Activated B cell treated with CpG ODN at 0.5 μM for 24 hours (primary cell): ENCODE measurements at regions not wholly inside any gene's neighbourhood (a gene's known extent, or its start where the extent isn't known, plus 50 kb on each side); places are given as distances from the start of the nearest gene placed in this dataset.

ENCODE experiments used
- ATAC-seq: fragments of 200-7000 bp; cut with Tn5 transposase; one replicate; pipeline ENCODE4 v1.10.0; 2021; ENCODE audit warnings: low read depth, mild to moderate bottlenecking, moderate library complexity
- CTCF ChIA-PET: fragments of 350-600 bp; sonication (Branson Sonifier 250); formaldehyde crosslinking; loops from one replicate; lab custom pipeline; 2021; ENCODE audit warnings: antibody characterized with exemption; lab: Charles Lee
- POLR2A ChIA-PET: fragments of 350-600 bp; sonication (Branson Sonifier 250); formaldehyde crosslinking; loops from one replicate; lab custom pipeline; 2021; ENCODE audit warnings: antibody characterized with exemption; lab: Charles Lee
- DNase-seq: peaks from one replicate; pipeline ENCODE4 v3.0.0; 2022
- H3K27ac Mint-ChIP-seq: one replicate; pipeline ENCODE4 v1.8.0; 2020; ENCODE audit warnings: mixed read lengths
- H3K27me3 Mint-ChIP-seq: one replicate; pipeline ENCODE4 v1.8.0; 2021; ENCODE audit warnings: mixed read lengths
- H3K36me3 Mint-ChIP-seq: one replicate; pipeline ENCODE4 v1.8.0; 2021; ENCODE audit warnings: low read depth, mixed read lengths
- H3K4me1 Mint-ChIP-seq: one replicate; pipeline ENCODE4 v1.8.0; 2021; ENCODE audit warnings: mixed read lengths
- H3K4me3 Mint-ChIP-seq: one replicate; pipeline ENCODE4 v1.8.0; 2020; ENCODE audit warnings: mild to moderate bottlenecking, mixed read lengths
- H3K9me3 Mint-ChIP-seq: one replicate; pipeline ENCODE4 v1.8.0; 2020; ENCODE audit warnings: mixed read lengths
- CTCF ChIP-seq: fragments of 200-600 bp; IDR thresholded peaks from one replicate; pipeline ENCODE4 v1.8.0; 2022; ENCODE audit warnings: antibody characterized with exemption, mild to moderate bottlenecking
- intact Hi-C: fragments of 100-400 bp; cut with micrococcal nuclease; formaldehyde crosslinking; loops from one replicate; pipeline ENCODE4 v1.15.1; 2024

DNA sequence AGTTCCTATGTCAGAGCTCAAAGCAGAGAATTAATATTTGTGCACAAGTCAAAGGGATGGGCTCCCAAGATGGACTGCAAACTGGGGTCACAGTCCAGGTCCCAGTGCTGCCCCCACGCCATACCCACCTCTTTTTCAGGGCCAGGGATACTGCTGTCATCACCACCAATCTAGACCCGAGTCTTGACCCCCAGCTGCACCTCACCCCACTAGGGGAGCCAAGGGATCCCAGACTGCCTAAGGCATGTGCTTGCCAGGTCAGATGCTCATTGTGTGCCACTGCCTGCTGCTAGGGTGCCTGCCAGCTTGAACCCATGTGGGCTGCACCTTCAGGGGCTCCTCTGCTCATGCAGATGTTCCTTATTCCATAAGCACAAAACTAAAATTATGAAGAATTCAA is 215.6 kb upstream of the NREP start:
- no peak for TF ChIP-seq CTCF
- H3K9me3 Mint-ChIP-seq = no peaks in the 10 kb centered on the region
- no peaks in the 10 kb centered on the region for H3K36me3 Mint-ChIP-seq
- intact Hi-C loops = no loop called here
- H3K4me3 Mint-ChIP-seq = no peak overlapping the region
- ATAC-seq (no peak), DNase-seq (no peak)
- no peak overlapping the region for H3K27ac Mint-ChIP-seq
- H3K4me1 Mint-ChIP-seq = no peaks in the 10 kb centered on the region
- ChIA-PET POLR2A (interaction anchor here (0.6 kb wide), 1 partner anchor 53 kb away, joined by 4 read pairs; no protein-coding TSS in a partner anchor), CTCF (no interaction called here)
- no peaks in the 10 kb centered on the region for H3K27me3 Mint-ChIP-seq

GRCh38 chr5:111972080-111972479 is 215.1 kb upstream of the NREP start:
- Mint-ChIP-seq H3K27me3 (no peaks in the 10 kb centered on the region), H3K4me3 (no peak overlapping the region)
- ATAC-seq = no peak

GRCh38 chr5:111968459-111968858 is 211.5 kb upstream of the NREP start:
- Mint-ChIP-seq H3K4me1 (peaks cover 19% of the 10 kb centered on the region), H3K36me3 (no peaks in the 10 kb centered on the region), H3K4me3 (no peak overlapping the region), H3K27me3 (no peaks in the 10 kb centered on the region), H3K27ac (no peak overlapping the region), H3K9me3 (no peaks in the 10 kb centered on the region)
- no peak for TF ChIP-seq CTCF
- ATAC-seq (no peak), DNase-seq (no peak)
- intact Hi-C loops = no loop called here
- ChIA-PET POLR2A (no interaction called here), CTCF (no interaction called here)

More at GRCh38 chr5:111972080-111972479, 215.1 kb upstream of the NREP start:
- no peak for DNase-seq
- POLR2A ChIA-PET = no interaction called here
- intact Hi-C loops = no loop called here
- CTCF ChIA-PET = no interaction called here
- no peak overlapping the region for H3K27ac Mint-ChIP-seq
- TF ChIP-seq CTCF = no peak
- H3K4me1 Mint-ChIP-seq = no peaks in the 10 kb centered on the region
- H3K9me3 Mint-ChIP-seq = no peaks in the 10 kb centered on the region
- no peaks in the 10 kb centered on the region for H3K36me3 Mint-ChIP-seq

- Mint-ChIP-seq H3K9me3 (no peaks in the 10 kb centered on the region), H3K27ac (no peak overlapping the region), H3K36me3 (no peaks in the 10 kb centered on the region), H3K4me3 (no peak overlapping the region), H3K27me3 (no peaks in the 10 kb centered on the region), H3K4me1 (peaks cover 26% of the 10 kb centered on the region)
- DNase-seq = no peak
- POLR2A ChIA-PET = no interaction called here
- TF ChIP-seq CTCF = no peak
- ATAC-seq = no peak
- CTCF ChIA-PET = no interaction called here
- intact Hi-C loops = no loop called here
Measured at GRCh38 chr5:111967463-111967862, 210.5 kb upstream of the NREP start.

GRCh38 chr5:111966290-111966689 is 209.3 kb upstream of the NREP start:
- Mint-ChIP-seq H3K27ac (no peak overlapping the region), H3K36me3 (no peaks in the 10 kb centered on the region), H3K4me1 (peaks cover 38% of the 10 kb centered on the region), H3K4me3 (peak overlapping the region; percentile 29), H3K9me3 (no peaks in the 10 kb centered on the region), H3K27me3 (no peaks in the 10 kb centered on the region)
- TF ChIP-seq CTCF = no peak
- ChIA-PET CTCF (no interaction called here), POLR2A (no interaction called here)
- ATAC-seq (no peak), DNase-seq (no peak)
- intact Hi-C loops = no loop called here
